ENCODE measurements at regions not wholly inside any gene's neighbourhood (a gene's known extent, or its start where the extent isn't known, plus 50 kb on each side); places are given as distances from the start of the nearest gene placed in this dataset.

DNA sequence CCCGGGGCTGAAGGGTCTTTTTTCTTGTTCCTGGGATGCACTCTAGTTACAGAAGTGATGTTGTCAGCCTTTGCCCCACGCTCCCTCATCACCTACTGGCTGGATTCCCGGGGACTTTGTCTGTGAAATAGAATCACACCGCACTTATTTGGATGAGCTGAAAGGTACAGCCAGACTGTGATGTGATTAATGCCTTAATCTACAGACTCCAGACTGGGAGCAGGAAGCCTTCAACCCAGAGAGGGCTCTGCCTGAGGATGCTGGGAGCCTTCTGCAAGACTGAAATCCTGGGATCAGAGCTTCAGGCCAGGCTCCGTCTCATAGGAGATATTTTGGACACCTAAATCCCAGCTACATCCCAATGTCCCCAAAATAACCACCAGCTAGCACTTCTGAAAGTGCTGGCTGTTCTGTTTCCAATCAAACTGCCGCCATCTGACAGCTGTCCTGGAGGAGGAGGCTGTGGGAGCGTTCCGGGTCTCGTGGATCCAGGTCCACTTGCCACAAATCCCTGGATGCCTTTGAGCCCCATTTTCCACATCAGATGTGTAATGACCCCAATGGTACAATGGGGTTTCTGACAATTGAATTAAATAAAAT lies 688.5 kb downstream of the TBC1D22A start:
- no peak for DNase-seq

DNA sequence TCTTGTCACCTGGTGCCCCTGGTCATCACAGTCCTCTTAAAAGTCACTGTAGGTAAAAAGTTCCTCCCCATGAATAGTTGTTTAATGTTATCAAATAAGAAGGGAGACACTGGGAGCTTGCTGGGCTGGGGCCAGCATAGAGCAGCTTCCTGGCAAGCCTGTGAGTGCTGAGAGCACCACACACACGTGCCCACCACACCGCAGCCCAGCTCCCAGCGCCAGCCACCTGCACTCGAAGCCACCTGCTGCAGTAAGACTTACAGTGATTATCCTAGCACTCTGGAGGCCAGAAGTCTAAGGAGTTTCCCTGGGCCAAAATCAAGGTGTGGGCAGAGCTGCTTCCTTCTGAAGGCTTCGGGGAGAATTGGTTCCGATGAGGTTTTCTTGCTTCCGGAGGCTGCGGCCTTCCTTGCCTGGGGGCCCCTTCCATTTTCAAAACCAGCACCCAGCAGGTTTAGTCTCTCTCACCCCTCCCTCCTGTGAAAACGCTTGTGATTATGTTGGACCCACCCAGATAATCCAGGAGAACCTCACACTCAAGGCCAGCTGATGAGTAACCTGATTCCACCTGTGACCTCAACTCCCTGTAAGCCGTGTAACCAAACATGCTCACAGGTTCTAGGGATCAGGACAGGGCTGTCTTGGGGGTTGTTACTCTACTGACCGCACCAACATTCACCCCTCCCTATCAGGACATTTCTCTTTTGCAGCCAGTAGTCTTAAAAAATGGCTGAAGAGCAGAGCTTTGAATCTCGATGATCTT lies 687.2 kb downstream of the TBC1D22A start:
- no peak for DNase-seq

DNA sequence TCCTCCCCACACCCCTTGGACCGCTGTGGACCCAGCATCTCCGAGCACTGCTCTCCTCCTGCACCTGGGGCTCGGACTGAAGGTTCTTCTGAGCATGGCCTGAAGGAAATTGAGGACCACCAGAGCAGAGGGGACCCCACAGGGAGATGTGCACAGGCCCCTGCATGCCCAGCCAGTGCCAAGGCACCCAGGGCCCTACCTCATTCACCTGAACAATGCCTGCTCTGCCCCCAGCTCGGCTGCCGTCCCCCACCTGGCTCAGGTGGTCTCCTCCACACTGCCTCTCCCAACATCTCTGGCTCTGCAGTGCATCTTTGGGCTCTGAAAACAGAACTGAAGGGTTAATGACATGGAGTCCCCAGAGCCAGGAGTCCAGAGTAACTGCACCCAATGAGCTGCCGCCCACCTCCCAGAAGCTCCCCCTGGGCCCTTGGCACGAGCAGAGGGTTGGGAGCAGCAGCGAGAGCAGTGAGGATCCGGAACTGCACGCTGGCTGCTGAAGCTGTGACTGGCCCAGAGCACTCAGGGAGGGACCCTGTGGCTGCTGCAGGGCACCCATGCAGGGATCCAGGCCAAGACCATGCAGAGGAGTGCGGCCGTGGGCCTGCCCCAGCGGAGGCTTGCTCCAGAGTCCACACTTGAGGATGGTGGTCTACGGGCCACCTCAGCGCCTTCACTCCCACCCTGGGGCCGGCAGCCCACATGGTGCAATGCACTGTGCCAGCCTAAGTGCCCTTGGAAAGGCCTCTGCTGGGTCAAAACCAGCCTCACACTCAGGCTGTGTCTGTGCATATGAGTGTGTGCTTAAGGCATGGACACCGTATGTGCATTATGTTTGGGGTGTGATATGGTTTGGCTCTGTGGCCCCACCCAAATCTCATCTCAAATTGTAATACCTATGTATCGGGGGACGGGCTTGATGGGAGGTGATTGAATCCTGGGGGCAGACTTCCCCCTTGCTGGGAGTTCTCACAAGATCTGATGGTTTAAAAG lies 686.1 kb downstream of the TBC1D22A start:
- DNase-seq = no peak

DNA sequence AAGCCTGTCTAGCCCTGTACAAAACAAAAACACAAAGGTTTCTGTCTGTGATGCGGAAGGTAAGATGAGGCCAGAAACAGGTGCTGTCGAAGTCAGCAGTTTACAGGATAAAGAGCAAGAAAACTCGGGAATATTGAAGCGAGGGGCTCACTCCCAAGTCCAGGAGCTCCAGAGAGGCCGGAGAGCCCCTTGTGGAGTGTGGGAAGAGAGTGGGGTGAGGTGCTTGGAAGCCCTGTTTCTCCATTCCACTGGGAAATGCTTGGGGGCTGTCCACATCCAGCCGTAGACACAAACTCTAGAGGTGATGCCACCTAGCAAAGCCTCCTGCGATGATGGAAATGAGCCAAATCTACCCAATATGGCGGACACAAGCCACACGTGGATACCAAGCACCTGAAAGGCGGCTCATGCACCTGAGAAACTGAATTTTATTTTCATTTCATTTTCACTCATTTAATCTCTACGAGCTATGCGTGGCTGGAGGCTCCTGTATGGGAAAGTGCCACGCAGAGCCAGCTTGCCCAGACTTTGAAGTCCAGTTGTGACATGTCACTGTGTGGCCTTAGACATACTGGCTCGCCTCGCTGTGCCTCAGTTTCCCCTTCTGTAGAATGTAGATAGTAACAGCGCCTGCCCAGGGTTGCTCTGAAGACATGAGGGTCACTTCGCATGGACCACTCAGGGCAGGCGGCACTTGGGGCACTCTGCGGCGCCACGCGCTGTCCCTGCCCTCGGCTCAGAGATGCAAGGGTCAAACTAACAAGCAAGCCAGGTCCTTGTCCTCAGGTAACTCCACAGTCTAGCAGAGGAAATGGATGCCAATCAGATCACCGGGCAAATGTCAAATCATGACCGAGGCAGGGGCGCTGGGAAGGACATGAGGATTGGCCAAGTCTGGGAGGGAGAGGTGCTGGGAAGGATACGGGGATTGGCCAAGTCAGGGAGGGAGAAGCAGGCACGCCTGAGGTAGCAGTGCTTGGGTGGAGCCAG lies 684.7 kb downstream of the TBC1D22A start:
- DNase-seq = no peak

GRCh38 chr22:47446331-47446730 lies 683.9 kb downstream of the TBC1D22A start:
- DNase-seq = no peak

DNA sequence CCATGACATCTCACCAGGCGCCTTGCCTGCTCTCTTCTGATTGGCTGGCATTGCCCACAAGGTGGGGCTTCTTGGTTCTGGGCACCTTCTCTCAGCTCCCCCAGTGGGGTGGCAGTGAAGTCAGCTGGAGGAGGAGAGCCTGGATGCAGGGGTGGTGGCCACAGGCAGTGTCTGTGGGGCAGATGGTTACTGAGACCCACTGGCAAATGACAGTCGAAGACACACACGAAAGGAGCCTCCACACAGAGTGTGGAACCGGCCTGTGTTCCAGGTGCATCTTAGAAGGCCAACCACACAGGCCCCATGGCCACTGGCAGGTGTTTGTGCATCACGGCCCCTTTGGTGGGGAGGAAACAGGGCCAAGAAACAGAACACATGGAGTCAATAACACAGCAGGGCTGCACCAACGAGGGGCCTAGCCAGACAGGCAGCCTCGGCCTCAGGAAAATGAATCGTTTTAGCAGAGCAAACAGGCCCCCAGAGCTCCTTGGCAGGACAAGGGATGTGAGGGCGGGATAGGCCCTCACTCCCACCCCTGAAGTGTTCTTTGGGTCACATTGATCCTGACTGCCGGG lies 683.4 kb downstream of the TBC1D22A start:
- DNase-seq = no peak

DNA sequence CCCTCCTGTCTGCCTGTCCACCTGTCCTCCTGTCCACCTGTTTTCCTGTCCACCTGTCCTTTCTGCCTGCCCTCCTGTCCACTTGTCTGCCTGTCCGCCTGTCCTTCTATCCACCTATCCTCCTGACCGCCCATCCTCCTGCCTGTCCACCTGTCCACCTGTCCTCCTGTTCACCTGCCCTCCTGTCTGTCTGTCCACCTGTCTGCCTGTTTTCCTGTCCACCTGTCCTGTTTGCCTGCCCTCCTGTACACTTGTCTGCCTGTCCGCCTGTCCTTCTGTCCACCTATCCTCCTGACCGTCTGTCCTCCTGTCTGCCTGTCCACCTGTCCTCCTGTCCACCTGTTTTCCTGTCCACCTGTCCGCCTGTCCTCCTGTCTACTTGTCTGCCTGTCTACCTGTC lies 682.8 kb downstream of the TBC1D22A start:
- DNase-seq = no peak

GRCh38 chr22:47444746-47445065 lies 682.3 kb downstream of the TBC1D22A start:
- DNase-seq = no peak

DNA sequence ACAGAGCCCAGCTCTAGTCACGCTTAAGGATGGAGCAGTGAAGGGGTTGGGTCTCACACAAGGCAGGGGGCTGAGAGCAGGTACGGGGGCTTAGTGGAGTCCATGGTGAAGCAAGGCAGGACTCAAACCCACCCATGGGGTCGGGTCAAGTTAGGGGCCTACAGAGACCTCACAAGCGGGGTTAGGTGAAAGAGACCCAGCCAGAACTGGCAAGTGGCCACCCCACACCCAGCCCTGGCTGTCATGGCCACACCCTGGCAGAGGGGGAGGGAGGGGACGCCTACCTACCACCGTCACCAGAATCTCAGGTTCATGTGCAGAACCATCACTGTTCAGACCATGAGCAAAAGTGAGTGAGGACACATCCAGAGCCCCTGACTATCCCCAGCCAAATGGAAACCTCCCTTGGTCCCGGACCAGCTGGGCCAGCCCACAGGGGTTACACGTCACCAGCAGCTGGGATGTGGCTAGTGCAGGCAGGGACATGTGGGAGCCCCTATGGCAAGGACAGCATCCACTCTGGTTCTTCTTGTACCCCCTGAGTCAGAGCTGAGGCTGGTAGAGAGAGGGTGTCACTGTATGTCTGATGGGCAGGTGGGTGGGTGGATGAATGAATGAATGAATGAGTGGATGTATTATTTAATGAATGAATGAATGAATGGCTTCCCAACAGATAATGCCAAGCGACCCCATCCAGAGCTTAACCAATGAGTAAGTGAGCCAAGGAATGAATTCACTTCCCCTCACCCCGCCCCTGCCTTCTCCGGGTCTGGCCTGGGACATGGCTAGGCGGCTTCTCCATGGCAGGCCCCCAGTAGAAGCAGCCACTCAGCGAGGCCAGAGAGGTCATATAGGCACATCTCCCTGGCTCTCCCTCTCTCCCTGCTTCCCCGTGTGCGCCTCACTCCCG lies 681.6 kb downstream of the TBC1D22A start:
- DNase-seq = no peak

GRCh38 chr22:47442821-47443220 lies 680.4 kb downstream of the TBC1D22A start:
- DNase-seq = no peak

DNA sequence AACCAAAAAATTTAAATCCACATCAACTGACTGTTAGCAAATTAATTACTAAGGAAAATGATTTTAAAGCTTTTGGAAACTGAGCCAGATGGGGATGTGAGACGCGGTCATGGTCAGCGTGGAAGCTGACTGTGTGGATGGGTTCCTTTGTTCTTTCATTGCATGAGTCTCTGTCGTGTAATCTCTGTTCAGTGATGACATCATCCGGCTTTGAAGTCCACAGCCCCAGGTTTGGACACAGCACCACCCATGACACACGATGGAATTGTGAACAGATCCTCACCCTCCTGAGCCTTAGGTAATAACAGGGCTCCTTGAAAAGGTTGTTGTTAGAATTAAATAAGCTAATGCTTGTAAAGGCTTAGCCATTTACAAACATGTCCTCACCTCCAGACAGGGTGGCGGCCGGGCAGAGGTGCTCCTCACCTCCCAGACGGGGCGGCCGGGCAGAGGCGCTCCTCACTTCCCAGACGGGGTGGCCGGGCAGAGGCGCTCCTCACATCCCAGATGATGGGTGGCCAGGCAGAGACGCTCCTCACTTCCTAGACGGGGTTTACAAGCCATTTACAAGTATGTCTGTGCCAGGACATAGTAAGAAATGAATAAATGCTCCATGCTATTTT lies 677.3 kb downstream of the TBC1D22A start:
- DNase-seq = no peak

DNA sequence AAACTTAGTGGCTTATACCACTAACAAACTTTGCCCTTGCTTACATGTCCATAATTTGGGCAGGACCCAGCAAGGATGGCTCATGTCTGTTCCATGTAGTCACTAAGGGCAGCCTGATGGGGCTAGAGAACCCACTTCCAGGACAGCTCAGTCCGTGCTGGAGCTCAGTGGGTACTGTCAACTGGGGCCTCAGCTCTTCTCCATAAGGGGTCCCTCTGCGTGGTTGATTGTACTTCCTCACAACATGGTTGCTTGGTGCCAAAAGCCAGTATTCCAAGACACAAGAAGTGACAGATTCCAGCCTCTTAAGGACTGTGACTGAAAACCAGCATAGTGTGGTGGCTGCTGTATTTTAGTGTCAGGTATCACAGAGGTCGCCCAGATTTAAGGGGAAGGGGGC lies 675.2 kb downstream of the TBC1D22A start:
- DNase-seq = no peak

- DNase-seq = no peak
These were observed 674.7 kb downstream of the TBC1D22A start for GRCh38 chr22:47437110-47437509.

DNA sequence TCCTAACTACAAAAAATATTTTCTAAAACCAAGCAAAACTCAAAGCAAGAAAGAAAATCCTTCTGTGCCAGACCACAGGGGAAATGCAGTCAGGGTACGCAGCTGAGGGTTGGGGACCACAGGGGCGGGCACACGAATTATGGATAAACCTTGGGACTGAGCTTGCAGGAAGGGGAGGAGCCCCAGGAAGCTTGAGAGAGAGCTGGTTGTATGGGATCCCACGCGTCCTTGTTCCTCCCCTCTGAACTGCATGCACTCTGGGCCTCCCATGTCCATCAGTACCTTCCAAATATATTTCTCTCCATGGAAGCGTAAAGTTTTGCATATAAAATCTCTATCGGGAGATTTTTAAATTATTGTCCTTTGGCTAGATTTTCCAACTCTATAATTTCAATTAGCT lies 673.4 kb downstream of the TBC1D22A start:
- no peak for DNase-seq

GRCh38 chr22:47435204-47435487 lies 672.7 kb downstream of the TBC1D22A start:
- no peak for DNase-seq

- no peak for DNase-seq
These were observed 672.1 kb downstream of the TBC1D22A start for GRCh38 chr22:47434336-47435203.

DNA sequence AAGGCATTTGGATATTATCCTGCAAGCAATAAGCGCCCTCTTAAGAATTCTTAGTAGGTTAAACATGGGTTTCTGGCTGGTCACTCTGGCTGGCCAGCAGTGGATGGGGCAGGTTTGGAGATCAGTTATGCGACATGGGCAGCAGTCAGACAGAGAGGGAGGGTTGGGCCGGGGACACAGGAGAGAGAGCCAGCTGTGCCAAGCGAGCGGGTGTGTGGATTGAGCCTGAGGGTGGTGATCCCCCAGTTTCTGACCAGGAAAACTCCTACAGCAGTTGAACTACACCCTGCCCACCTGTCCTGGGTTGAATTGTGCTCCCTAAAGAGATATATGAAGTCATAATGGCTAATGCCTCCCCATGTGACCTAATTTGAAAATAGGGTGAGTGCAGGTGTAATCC lies 671.2 kb downstream of the TBC1D22A start:
- no peak for DNase-seq

- no peak for DNase-seq
These were observed 670.2 kb downstream of the TBC1D22A start for GRCh38 chr22:47432683-47433082.
